ENCODE measurements at regions not wholly inside any gene's neighbourhood (a gene's known extent, or its start where the extent isn't known, plus 50 kb on each side); places are given as distances from the start of the nearest gene placed in this dataset.
A peak's percentile ranks its signal among the peaks of the same experiment; 100 is the strongest.
"Not testable (repeated sequence)": the region's sequence is repeated elsewhere in the genome, so short reads cannot be mapped to it uniquely, and the experiment has no call there.

DNA sequence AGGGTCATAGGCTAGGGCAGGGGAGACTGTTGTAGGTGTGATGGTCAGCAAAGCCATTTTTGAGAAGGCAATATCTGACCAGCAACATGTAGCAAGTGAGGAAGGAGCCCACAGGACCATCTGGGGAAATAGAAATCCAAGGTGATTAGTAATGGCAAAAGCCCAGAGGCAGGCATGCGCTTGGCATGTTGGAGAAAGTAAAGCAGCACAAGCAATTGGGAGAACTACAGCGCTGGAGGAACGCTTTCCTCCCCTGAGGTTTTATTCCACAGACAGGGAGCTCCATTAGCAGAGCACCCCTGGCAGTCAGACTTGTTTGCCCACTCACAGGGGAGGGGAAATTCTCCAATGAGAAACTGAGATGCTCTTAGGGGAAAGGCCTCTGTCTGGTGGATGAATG lies 54.8 kb upstream of the FOXB2 start:
- Histone ChIP-seq H3K27me3 (ENCODE audit: insufficient read depth, low read length, poor library complexity) (no peaks in the 10 kb centered on the region), H3K23ac (ENCODE audit: low read length) (no peak overlapping the region), H2AK5ac (ENCODE audit: low read length) (no peak overlapping the region), H3K9ac (ENCODE audit: low read length) (no peak overlapping the region), H3K4me2 (ENCODE audit: low read length) (no peak overlapping the region), H4K8ac (ENCODE audit: low read depth, low read length) (no peak overlapping the region), H3K27ac (ENCODE audit: low read depth, low read length) (no peak overlapping the region), H2BK120ac (ENCODE audit: low read depth, low read length) (no peak overlapping the region), H2BK15ac (replicated peaks; ENCODE audit: low read depth) (no peak overlapping the region), H3K36me3 (ENCODE audit: control insufficient read depth, insufficient read depth, low read length) (no peaks in the 10 kb centered on the region), H3K18ac (ENCODE audit: low read length) (no peak overlapping the region), H4K5ac (ENCODE audit: low read length) (no peak overlapping the region), H2BK5ac (ENCODE audit: low read length) (no peak overlapping the region), H3K4ac (ENCODE audit: low read depth, low read length) (no peak overlapping the region), H3K4me1 (ENCODE audit: control insufficient read depth, low read depth, low read length) (no peaks in the 10 kb centered on the region), H3K4me3 (ENCODE audit: low read length) (no peak overlapping the region), H3K56ac (ENCODE audit: low read length) (no peak overlapping the region), H3K79me1 (ENCODE audit: low read length) (no peaks in the 10 kb centered on the region), H3K79me2 (ENCODE audit: control insufficient read depth, insufficient read depth, low read length) (no peaks in the 10 kb centered on the region)
- WGBS (ENCODE audit: extremely low coverage, insufficient coverage, low lambda C conversion rate): no CpG with 5 or more reads among the region's 3 CpGs
- no peak for DNase-seq

DNA sequence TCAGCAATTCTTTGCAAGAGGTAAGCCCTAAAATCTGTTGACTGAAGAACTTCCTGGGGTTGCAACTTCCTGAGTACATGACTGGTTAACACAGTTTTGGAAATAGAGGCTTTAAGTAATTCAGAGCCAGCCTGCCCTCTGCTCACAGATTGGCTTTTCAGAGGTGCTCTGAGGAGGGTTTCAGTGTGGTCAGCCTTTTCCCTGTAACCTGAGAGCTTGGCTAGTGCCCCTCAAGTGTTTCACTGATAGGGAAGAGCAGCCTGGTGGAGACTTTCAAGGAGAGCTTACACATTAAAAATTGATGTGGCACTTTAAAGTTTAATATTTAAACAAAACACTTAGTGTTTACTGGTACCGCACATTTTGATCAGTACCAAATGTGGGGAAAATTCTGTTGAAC lies 56.7 kb upstream of the FOXB2 start:
- no CpG with 5 or more reads among the region's 1 CpG for WGBS (ENCODE audit: extremely low coverage, insufficient coverage, low lambda C conversion rate)
- Histone ChIP-seq H2BK15ac (replicated peaks; ENCODE audit: low read depth) (no peak overlapping the region), H3K4ac (ENCODE audit: low read depth, low read length) (no peak overlapping the region), H3K27me3 (ENCODE audit: insufficient read depth, low read length, poor library complexity) (no peaks in the 10 kb centered on the region), H3K4me2 (ENCODE audit: low read length) (no peak overlapping the region), H3K79me2 (ENCODE audit: control insufficient read depth, insufficient read depth, low read length) (no peaks in the 10 kb centered on the region), H3K18ac (ENCODE audit: low read length) (no peak overlapping the region), H3K4me3 (ENCODE audit: low read length) (no peak overlapping the region), H2BK5ac (ENCODE audit: low read length) (no peak overlapping the region), H4K8ac (ENCODE audit: low read depth, low read length) (no peak overlapping the region), H3K9ac (ENCODE audit: low read length) (no peak overlapping the region), H3K27ac (ENCODE audit: low read depth, low read length) (no peak overlapping the region), H3K56ac (ENCODE audit: low read length) (no peak overlapping the region), H4K5ac (ENCODE audit: low read length) (no peak overlapping the region), H3K36me3 (ENCODE audit: control insufficient read depth, insufficient read depth, low read length) (no peaks in the 10 kb centered on the region), H2AK5ac (ENCODE audit: low read length) (no peak overlapping the region), H3K79me1 (ENCODE audit: low read length) (no peaks in the 10 kb centered on the region), H3K23ac (ENCODE audit: low read length) (no peak overlapping the region), H2BK120ac (ENCODE audit: low read depth, low read length) (no peak overlapping the region), H3K4me1 (ENCODE audit: control insufficient read depth, low read depth, low read length) (no peaks in the 10 kb centered on the region)
- peak; percentile 18 for DNase-seq

DNA sequence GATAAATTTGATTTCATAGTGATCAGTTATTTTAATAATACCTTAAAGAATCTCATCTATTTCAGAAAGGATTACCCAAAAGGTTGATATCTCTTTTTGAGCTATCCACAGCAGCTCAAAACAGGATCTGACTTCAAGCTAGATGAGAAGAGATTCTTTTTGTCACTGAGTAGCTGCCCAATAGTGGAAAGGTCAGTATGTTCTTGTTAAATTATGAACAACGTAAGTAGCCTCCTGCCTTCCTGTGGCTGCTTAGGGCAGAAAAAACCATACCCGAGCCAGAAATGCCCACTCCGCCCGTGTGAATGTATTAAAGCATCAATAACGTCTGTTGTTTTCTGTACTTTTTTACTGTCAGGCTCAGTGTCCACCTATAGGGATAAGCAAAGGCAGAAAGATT lies 51.3 kb upstream of the PRUNE2 start:
- WGBS (ENCODE audit: extremely low coverage, insufficient coverage, low lambda C conversion rate): no CpG with 5 or more reads among the region's 5 CpGs
- Histone ChIP-seq H3K27me3 (ENCODE audit: insufficient read depth, low read length, poor library complexity) (no peaks in the 10 kb centered on the region), H2BK15ac (replicated peaks; ENCODE audit: low read depth) (no peak overlapping the region), H3K4me3 (ENCODE audit: low read length) (no peak overlapping the region), H2BK120ac (ENCODE audit: low read depth, low read length) (no peak overlapping the region), H2BK5ac (ENCODE audit: low read length) (no peak overlapping the region), H3K9ac (ENCODE audit: low read length) (no peak overlapping the region), H2AK5ac (ENCODE audit: low read length) (no peak overlapping the region), H4K5ac (ENCODE audit: low read length) (no peak overlapping the region), H4K8ac (ENCODE audit: low read depth, low read length) (no peak overlapping the region), H3K4ac (ENCODE audit: low read depth, low read length) (no peak overlapping the region), H3K27ac (ENCODE audit: low read depth, low read length) (no peak overlapping the region), H3K18ac (ENCODE audit: low read length) (no peak overlapping the region), H3K4me2 (ENCODE audit: low read length) (no peak overlapping the region), H3K56ac (ENCODE audit: low read length) (no peak overlapping the region), H3K23ac (ENCODE audit: low read length) (no peak overlapping the region), H3K79me2 (ENCODE audit: control insufficient read depth, insufficient read depth, low read length) (no peaks in the 10 kb centered on the region), H3K4me1 (ENCODE audit: control insufficient read depth, low read depth, low read length) (no peaks in the 10 kb centered on the region), H3K36me3 (ENCODE audit: control insufficient read depth, insufficient read depth, low read length) (no peaks in the 10 kb centered on the region), H3K79me1 (ENCODE audit: low read length) (no peaks in the 10 kb centered on the region)
- DNase-seq: no peak

DNA sequence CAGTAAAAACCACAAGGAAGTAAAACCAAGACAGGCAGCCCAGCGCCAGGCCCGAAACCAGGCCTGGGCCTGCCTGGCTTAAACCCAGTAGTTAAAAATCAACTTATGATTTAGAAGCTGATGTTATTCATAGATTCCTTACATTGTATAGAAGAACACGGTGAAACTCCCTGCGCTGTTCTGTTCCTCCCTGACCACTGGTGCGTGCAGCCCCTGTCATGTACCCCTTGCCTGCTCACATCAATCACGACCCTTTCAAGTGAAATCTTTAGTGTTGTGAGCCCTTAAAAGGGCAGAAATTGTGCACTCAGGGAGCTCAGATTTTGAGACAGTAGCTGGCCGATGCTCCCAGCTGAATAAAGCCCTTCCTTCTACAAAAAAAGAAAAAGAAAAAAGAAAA lies 50.5 kb upstream of the PRUNE2 start:
- H3K27ac ChIP-seq (ENCODE audit: low read depth, low read length); H3K23ac ChIP-seq (ENCODE audit: low read length); H2AK5ac ChIP-seq (ENCODE audit: low read length); H3K27me3 ChIP-seq (ENCODE audit: insufficient read depth, low read length, poor library complexity); H2BK15ac ChIP-seq (replicated peaks; ENCODE audit: low read depth); H3K79me2 ChIP-seq (ENCODE audit: control insufficient read depth, insufficient read depth, low read length); H4K8ac ChIP-seq (ENCODE audit: low read depth, low read length); H3K56ac ChIP-seq (ENCODE audit: low read length); H3K4me1 ChIP-seq (ENCODE audit: control insufficient read depth, low read depth, low read length); H3K4me3 ChIP-seq (ENCODE audit: low read length); H3K79me1 ChIP-seq (ENCODE audit: low read length); H3K9ac ChIP-seq (ENCODE audit: low read length); DNase-seq; H4K5ac ChIP-seq (ENCODE audit: low read length); H3K4ac ChIP-seq (ENCODE audit: low read depth, low read length); H3K18ac ChIP-seq (ENCODE audit: low read length); H3K36me3 ChIP-seq (ENCODE audit: control insufficient read depth, insufficient read depth, low read length); H2BK5ac ChIP-seq (ENCODE audit: low read length); H3K4me2 ChIP-seq (ENCODE audit: low read length); H2BK120ac ChIP-seq (ENCODE audit: low read depth, low read length): not testable (repeated sequence)
- no CpG with 5 or more reads among the region's 7 CpGs for WGBS (ENCODE audit: extremely low coverage, insufficient coverage, low lambda C conversion rate)
